SH-SY5Y (cell line): ENCODE measurements at regions not wholly inside any gene's neighbourhood (a gene's known extent, or its start where the extent isn't known, plus 50 kb on each side); places are given as distances from the start of the nearest gene placed in this dataset.

Experiments
- GATA2 ChIP-seq: IDR thresholded peaks from 2 replicates; pipeline ENCODE4 v1.6.1; 2011; ENCODE audit warnings: mild to moderate bottlenecking, low read depth, low read length
- GATA3 ChIP-seq: IDR thresholded peaks from 2 replicates; pipeline ENCODE4 v1.6.1; 2011; ENCODE audit warnings: low read depth, mild to moderate bottlenecking, low read length, moderate library complexity

GRCh38 chr5:130616161-130616560 lies 548.9 kb downstream of the HINT1 start:
- no peak for TF ChIP-seq GATA2
- no peak for TF ChIP-seq GATA3
